ENCODE measurements at regions not wholly inside any gene's neighbourhood (a gene's known extent, or its start where the extent isn't known, plus 50 kb on each side); places are given as distances from the start of the nearest gene placed in this dataset.

DNA sequence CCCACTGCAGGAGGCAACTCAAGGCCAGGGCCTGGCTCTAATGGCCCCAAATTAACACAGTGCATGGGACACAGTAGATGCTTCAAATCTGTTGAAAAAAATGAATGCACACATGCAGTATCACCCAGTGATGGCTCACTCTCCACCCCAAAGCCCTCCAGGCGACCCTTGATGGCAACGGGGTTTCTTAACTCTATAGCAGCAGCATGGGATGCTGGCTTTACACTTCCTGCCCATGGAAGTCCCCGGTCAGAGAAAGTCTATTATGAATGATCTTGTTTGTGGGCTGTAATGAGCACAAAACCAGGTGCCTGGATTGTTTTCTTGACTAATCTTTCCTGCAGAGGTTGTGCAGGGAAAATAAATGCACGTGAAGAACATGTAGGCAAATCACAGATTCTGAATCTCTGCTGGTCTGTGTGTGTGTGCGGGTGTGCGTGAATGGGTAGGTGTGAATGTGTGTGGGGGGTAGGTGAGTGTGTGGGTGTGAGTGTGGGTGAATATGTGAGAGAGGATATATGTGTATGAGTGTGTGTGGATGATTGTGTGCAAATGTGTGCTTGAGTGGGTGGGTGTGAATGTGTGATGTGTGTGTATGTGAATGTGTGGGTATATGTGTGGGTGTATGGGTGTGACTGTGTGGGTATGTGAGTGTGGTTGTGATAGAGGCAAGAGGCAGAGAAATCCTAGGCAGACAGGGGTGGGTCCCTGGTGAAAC is 60.1 kb upstream of the MLN start:
- no peak for DNase-seq (ENCODE audit: low read depth, low spot score)

DNA sequence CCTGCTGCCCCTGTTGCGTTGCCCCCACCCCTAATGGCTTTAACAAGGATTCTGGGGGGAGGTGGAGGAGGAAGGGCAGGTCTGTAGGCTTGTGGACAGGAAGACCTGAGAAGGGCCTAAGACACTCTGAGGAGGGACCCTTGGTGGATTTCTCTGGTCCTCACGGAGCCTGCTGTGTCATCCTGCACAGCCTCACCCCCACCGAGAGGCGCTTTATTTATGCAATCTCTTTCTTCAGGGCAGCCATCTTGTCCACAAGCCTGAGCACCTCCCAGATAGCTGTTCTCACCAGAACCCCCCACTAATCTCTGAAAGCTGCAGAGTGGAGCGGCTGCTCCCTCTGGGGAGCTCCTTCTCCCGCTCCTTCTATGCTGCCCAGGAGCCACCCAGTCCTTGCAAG is 59.3 kb upstream of the MLN start:
- no peak for DNase-seq (ENCODE audit: low read depth, low spot score)

DNA sequence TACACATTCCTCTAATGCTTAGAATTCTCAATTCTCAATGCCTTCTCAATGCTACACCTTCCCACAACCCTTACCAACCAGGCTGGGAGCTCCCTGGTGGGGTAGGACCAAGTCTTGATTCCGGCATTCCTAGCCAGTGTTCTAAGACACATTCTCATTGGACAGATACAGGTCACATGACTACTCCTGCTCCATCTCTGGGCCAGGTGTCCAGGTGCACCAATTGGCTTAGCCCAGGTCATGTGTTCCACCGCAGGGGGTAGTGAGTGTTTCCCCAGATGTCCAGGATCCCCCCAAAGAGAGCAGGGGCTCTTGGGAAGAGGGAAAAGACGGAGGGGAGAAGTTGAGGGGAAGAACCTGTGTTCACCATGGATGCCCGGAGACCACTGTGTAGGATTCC is 58.7 kb upstream of the MLN start:
- no peak for DNase-seq (ENCODE audit: low read depth, low spot score)

DNA sequence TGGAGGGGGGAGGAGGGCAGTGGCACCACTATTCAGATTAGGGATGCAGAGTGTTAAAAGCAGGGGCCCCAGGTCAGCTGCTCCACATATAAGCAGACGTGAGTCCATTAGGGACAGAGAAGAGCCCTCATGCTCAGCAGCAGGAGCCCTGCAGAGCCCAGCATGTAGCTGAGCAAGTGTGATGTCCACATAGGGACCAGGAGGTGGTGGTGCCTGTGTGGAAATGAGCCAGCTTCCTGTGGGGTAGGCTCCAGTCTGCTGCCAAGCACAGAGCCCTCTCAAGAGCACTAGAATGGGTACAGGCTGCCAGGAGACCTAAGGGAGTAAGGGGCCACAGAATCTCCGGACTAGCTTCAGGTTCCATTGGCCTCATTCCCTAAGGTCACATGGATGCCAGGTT is 57.9 kb upstream of the MLN start:
- no peak for DNase-seq (ENCODE audit: low read depth, low spot score)

DNA sequence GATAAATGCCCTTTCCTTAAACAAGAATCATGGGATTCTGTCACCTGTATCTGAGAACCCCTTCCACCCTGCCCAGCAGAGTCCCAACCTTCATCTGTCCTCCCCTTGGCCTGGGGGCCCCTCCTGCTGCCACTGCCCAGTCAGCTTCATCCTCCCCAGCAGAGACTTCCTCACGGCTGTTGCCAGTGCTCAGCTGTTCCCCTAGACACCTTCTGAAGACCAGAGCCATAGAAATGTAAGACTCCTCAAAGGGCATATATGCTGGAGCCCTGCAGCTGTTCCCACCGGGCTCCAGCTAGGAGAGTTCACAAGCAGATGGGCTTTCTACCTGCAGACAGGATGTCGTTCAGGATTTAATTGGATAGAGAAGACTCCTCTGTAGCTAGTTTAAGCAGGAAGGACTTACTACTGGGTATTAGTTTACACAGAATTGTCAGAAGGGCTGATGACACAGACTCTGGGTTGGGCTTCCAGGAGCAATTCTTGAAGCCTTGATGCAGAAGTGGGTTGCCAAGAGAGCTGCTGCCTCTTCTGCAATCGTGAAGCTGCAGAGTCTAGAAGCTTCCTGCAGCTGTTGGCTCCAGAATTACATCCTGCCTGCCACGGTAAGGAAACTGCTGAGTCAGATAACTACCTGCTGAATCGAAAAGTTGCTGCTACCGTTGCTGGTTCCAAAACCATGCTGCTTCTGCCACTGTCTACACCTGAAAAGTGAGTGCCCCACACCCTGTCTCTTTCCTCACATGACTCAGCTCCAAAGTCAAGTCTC is 57.1 kb upstream of the MLN start:
- DNase-seq (ENCODE audit: low read depth, low spot score), result no peak

DNA sequence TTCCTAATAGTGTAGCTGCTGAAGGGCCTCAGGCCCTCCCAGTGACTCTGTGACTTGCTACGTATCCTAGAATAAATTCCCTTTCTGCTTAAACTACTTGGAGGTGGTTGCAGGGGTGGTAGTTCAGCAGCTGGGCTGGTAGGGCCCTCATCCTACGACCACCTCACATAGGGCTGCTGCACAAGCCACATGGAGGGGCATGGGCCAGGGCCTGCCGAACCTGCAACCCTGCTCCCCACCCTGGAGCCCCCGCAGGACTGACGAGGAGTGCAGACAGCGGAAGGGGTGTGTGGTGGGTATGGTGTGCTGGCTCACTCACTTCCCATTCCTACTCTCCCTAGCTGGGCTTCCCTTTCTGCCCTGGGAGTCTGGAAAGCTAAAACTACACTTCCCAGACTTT is 56.2 kb upstream of the MLN start:
- no peak for DNase-seq (ENCODE audit: low read depth, low spot score)

DNA sequence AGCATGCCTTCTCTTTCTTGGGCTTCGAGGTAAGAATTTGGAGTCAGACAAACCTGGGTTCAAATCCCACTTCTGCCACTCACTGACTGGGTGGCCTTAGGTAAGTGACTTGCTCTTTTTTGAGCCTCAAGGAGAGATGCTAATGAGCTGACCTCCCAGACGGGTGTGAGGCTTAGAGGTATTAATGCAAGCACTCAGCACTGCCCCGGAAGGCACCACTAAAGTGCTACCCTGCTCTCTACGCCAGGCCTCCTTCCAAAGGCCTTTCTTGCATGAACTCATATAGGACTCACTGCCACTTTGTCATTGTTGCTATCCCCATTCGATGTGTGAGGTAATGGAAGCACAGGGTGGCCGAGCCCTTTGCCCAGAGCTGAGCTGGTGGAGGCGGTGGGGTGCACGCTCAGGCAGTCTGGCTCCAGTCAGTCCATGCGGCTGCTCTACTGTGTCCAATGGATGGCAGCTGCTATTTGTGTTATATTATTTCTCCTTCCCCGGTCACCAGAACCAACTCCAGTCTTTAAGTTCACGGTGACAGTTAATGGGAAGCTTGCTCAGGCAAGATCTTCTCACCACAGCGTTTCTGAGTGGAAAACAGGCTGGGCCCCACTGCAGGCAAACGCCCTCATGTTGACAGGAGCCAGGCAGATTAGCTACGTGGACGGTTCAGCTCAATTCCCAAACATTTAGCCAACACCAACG is 55.2 kb upstream of the MLN start:
- no peak for DNase-seq (ENCODE audit: low read depth, low spot score)

DNA sequence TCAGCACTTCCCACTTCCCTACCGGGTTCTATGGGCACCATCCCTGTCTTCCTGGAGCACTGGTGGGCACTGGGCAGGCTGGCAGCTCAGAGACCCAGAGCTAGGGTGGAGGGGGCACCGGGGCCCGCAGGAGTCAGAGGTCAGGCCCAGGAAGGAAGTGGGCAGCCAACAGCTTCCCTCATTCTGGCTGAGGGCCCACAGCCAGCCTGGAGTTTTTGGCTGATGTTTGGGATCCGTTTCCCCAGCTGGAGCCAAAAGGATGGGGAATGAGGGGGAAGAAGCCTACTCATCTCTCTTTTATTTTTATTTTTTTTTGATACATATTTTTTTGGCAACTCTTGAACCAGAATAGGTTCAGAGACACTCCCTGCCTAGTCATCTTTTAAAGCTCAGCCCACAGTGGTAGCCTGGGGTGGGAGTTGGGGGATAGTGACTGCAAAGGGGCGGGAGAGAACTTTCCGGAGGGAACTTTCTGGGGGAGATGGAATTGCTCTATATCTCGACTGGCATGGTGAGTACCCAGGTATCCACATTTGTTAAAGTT is 54.2 kb upstream of the MLN start:
- DNase-seq (ENCODE audit: low read depth, low spot score), result no peak

DNA sequence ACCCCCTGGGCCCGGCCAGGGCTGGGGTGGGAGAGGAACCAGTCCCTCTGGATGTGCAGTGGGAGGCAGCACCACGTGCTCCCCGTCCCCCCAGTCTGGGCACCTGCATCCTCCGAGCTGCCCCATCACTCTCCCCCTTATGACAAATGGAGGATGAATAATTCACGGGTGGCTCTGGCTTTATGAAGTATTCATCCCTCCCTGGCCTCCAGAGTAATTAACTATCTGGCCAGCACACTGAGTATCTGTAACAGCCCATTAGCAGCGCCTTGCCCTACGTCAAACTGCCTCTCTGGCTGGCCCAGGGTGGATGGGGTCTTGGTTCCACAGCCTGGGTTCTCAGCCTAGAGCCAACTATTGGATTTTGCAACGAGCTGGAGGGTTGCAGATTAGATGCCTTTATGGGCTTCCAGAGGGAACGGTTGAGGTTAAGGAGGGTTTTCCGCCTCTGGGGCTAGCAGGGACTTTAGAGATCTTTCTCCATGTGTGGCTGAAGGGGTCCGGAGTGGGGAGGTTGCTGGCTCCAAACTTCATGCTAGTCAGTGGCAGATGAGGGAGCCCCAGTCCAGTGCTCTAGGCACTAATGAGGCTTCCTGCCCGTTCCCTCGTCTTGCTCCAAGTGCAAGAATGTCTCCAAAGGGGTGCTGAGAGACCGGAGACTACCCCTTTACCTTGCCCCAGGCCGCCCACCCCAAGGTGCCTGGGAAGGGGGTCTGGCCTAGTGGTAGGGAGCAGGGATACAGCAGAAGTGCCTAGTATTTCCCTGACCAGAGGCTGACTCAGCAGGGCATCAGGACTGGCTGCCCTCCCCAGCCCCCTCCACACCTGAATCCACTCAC is 53.5 kb upstream of the MLN start:
- no peak for DNase-seq (ENCODE audit: low read depth, low spot score)

DNA sequence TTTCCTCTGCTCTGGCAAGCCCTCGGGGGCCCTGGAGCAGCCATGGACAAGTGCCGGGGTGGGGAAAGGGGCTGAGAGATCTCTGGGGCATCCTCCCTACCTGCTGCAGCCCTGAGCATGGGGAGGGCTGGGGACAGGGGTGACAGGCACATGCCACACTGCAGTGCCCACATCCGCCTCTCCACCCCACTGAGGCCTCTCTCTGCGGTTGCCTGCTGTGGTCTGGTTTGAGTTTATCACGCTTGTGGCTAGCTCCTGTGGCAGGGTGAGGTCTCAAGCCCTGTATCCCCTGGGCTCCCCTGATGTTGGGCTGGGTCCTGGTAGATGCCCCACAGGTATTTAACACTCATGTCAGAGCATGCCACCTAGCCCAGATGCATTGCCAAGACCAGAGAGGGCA is 52.9 kb upstream of the MLN start:
- no peak for DNase-seq (ENCODE audit: low read depth, low spot score)

DNA sequence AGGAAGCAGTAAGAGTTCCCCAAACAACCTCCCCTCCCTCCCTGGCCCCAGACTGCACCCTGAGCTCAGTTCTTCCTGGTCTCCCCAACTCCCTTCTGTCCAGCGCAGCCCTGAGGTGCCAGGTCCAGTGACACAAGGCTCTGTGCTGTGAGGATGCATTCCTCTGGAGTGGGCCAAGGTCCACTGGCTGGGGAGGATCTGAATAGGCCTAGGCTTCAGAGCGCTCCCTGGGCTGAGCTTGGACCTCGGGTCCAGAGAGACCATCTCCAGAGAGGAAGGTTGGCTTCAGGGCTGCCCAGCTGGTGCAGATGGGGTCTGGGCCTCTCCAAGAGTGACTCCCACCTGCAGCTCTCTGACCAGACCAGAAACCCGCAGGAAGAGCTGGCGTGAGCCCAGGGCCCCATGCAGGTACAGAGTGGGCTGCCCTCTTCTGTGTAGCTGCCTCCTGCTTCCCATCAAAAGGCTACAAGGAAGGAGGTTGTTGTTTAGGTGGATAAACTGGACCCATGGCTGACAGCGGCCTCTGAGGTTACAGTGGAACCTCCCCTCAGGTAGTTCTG is 52.3 kb upstream of the MLN start:
- DNase-seq (ENCODE audit: low read depth, low spot score), result no peak

DNA sequence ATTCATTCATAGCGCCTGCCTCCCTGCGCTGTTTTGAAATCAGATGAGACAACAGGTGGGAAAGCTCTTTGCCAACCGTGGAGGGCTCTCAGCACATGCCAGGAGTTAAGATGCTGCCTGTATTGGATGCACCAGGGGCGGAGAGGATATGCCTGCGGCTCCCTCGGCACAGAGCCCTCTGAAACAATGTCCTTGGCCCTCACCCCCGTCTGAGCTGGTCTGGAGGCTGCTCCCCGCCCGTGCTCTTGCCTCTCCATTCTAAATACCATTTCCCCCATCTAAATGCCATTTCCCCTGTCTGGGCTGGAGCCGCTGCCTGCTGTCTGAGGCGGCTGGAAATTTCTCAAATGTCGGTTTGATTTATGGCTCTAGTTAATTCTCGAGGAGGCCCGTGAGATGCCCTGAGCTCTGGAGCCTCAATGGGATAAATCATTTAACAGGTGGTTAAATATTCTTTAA is 50.8 kb upstream of the MLN start:
- no peak for DNase-seq (ENCODE audit: low read depth, low spot score)

DNA sequence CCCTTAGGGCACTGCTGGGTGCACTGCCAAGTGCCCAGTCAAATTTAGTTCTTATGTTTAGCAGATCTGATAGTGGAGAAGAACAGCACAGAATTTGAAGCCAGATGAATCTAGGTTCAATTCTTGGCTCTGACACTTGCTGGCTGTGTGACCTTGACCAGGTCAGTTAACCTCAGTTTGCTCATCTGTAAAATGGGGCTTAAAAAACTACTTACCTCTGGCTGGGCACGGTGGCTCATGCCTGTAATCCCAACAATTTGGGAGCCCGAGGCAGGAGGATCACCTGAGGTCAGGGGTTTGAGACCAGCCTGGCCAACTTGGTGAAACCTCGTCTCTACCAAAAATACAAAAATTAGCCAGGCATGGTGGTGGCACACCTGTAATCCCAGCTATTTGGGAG is 49.9 kb upstream of the MLN start:
- DNase-seq (ENCODE audit: low read depth, low spot score), result no peak

All from iPS DF 19.7 (cell line).